ENCODE measurements at regions not wholly inside any gene's neighbourhood (a gene's known extent, or its start where the extent isn't known, plus 50 kb on each side); places are given as distances from the start of the nearest gene placed in this dataset.

DNA sequence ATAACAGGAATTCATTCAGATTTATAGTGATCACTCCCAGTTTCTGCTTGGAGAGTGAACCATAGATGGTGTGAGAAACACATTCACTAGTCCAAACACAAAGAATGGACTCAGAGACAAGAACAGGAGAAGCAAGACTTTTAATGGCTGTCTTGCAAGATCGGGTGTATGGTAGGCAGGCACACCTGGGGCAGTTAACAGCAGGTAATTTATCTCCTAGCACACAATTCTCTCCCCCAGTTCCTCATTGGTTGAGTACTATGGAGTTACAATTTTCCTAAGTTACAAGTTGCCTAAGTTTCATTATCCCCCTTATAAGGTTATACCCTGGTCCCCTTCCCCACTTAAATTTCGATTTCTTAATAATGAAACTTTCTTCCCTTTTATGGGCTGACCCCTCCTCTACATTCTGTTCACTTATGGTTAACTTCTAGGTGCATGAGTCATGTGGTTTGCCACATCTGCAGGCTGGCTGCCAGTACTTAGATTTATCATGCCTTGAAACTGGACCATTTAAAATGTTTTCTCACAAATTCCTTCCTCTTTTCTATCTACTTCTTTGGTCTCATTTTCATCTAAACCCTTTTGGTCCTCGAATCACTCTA lies 623.3 kb downstream of the HINT1 start:
- H3K79me2 ChIP-seq (ENCODE audit: insufficient read depth), result no peaks in the 10 kb centered on the region
- peak overlapping the region in 1 of 2 experiments; percentile 28; a peak in 1 of 4 replicates for H3K27ac ChIP-seq (ENCODE audit: low read depth in 2 of 2, low read length in 1 of 2)
- WGBS (ENCODE audit: low lambda C conversion rate), result 1% methylated on average over 3 of the region's 3 CpGs
- no peak overlapping the region for H3K9ac ChIP-seq
- H3K4me2 ChIP-seq, result peak overlapping the region; percentile 23; the same call in 1 of the 2 replicates
- no peak overlapping the region for H3K4me3 ChIP-seq (ENCODE audit: low read depth in 2 of 2, low read length in 1 of 2)
- ChIA-PET CTCF (no interaction called here), POLR2A (no interaction called here)
- no peaks in the 10 kb centered on the region; a peak in 1 of 4 replicates for H3K4me1 ChIP-seq (ENCODE audit: control insufficient read depth in 1 of 2, insufficient read depth in 2 of 2, low read depth in 1 of 2, low read length in 1 of 2)
- no peaks in the 10 kb centered on the region for H3K9me2 ChIP-seq
- H2AFZ ChIP-seq (ENCODE audit: low read depth), result no peak overlapping the region
- TF ChIP-seq NFIC (IDR thresholded peaks at IDR 0.05; ENCODE audit: borderline replicate concordance) (peak; percentile 72), EP300 (IDR thresholded peaks at IDR 0.05; ENCODE audit: borderline replicate concordance in 1 of 2, low read depth in 1 of 2, low read length in 1 of 2) (peak in 1 of 2 experiments; percentile 32; a peak in 1 of 4 replicates), TAF1 (IDR thresholded peaks at IDR 0.05; ENCODE audit: borderline replicate concordance, low read depth, low read length) (no peak), FOSL2 (IDR thresholded peaks at IDR 0.05; ENCODE audit: borderline replicate concordance, low read depth) (peak; percentile 63; the same call in 1 of the 2 replicates), TCF12 (IDR thresholded peaks at IDR 0.05) (peak; percentile 64), MEF2A (IDR thresholded peaks at IDR 0.05; ENCODE audit: borderline replicate concordance, low read depth) (no peak), TEAD4 (IDR thresholded peaks at IDR 0.05; ENCODE audit: borderline replicate concordance, insufficient read depth) (0 out of 2 replicates have a peak, but pooled peaks have one; percentile 12), JUND (IDR thresholded peaks at IDR 0.05) (peak; percentile 67), ELF1 (IDR thresholded peaks at IDR 0.05) (no peak), GATA2 (CRISPR knock-in tag; IDR thresholded peaks at IDR 0.05) (no peak), NRF1 (IDR thresholded peaks at IDR 0.05; ENCODE audit: low read depth, low read length) (no peak)
- TF ChIP-seq, protein P1, sequence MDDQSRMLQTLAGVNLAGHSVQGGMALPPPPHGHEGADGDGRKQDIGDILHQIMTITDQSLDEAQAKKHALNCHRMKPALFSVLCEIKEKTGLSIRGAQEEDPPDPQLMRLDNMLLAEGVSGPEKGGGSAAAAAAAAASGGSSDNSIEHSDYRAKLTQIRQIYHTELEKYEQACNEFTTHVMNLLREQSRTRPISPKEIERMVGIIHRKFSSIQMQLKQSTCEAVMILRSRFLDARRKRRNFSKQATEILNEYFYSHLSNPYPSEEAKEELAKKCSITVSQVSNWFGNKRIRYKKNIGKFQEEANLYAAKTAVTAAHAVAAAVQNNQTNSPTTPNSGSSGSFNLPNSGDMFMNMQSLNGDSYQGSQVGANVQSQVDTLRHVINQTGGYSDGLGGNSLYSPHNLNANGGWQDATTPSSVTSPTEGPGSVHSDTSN (IDR thresholded peaks at IDR 0.05), result peak; percentile 78
- TF ChIP-seq, protein P2, sequence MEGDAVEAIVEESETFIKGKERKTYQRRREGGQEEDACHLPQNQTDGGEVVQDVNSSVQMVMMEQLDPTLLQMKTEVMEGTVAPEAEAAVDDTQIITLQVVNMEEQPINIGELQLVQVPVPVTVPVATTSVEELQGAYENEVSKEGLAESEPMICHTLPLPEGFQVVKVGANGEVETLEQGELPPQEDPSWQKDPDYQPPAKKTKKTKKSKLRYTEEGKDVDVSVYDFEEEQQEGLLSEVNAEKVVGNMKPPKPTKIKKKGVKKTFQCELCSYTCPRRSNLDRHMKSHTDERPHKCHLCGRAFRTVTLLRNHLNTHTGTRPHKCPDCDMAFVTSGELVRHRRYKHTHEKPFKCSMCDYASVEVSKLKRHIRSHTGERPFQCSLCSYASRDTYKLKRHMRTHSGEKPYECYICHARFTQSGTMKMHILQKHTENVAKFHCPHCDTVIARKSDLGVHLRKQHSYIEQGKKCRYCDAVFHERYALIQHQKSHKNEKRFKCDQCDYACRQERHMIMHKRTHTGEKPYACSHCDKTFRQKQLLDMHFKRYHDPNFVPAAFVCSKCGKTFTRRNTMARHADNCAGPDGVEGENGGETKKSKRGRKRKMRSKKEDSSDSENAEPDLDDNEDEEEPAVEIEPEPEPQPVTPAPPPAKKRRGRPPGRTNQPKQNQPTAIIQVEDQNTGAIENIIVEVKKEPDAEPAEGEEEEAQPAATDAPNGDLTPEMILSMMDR (IDR thresholded peaks at IDR 0.05), result no peak
- TF ChIP-seq, protein P3, sequence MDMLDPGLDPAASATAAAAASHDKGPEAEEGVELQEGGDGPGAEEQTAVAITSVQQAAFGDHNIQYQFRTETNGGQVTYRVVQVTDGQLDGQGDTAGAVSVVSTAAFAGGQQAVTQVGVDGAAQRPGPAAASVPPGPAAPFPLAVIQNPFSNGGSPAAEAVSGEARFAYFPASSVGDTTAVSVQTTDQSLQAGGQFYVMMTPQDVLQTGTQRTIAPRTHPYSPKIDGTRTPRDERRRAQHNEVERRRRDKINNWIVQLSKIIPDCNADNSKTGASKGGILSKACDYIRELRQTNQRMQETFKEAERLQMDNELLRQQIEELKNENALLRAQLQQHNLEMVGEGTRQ (IDR thresholded peaks at IDR 0.05; ENCODE audit: borderline replicate concordance, low read depth, low read length), result no peak
- H3F3A ChIP-seq (replicated peaks; ENCODE audit: insufficient read depth), result no peaks in the 10 kb centered on the region
- no peak for DNase-seq
- H3K36me3 ChIP-seq (replicated peaks in 1 of 2; ENCODE audit: control insufficient read depth in 1 of 2, insufficient read depth in 2 of 2, low read length in 1 of 2), result no peaks in the 10 kb centered on the region
- no peaks in the 10 kb centered on the region for H4K20me1 ChIP-seq (ENCODE audit: insufficient read depth)
- H3K27me3 ChIP-seq (ENCODE audit: insufficient read depth), result peaks cover 11% of the 10 kb centered on the region
- no peaks in the 10 kb centered on the region for H3K9me3 ChIP-seq

DNA sequence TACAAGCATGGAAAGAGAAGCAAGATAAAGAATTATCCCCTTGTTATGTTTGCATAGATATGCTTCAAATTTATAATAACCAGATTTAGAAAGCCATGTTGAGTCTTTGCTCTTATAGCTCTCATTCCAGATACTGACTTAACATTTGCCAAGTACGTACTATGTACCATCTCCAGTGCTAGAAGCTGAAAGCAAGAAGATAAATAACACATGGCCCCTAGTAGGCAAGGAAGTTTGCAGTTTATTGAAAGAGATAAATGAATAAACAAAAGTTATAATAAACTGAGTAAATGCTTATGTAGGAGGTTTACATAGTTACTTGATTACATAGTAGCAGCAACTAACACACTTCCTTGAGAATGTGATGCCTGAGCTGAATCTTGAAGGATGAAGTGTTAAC lies 628.4 kb downstream of the HINT1 start:
- H3K4me1 ChIP-seq (ENCODE audit: control insufficient read depth in 1 of 2, insufficient read depth in 2 of 2, low read depth in 1 of 2, low read length in 1 of 2), result no peaks in the 10 kb centered on the region
- H3F3A ChIP-seq (replicated peaks; ENCODE audit: insufficient read depth), result no peaks in the 10 kb centered on the region
- no peak overlapping the region for H3K27ac ChIP-seq (ENCODE audit: low read depth in 2 of 2, low read length in 1 of 2)
- no peak overlapping the region for H3K4me3 ChIP-seq (ENCODE audit: low read depth in 2 of 2, low read length in 1 of 2)
- ChIA-PET POLR2A (no interaction called here), CTCF (no interaction called here)
- no peaks in the 10 kb centered on the region for H3K9me2 ChIP-seq
- TF ChIP-seq NFIC (IDR thresholded peaks at IDR 0.05; ENCODE audit: borderline replicate concordance), result no peak
- no peak for TF ChIP-seq TEAD4 (IDR thresholded peaks at IDR 0.05; ENCODE audit: borderline replicate concordance, insufficient read depth)
- TF ChIP-seq JUND (IDR thresholded peaks at IDR 0.05), result no peak
- TF ChIP-seq MEF2A (IDR thresholded peaks at IDR 0.05; ENCODE audit: borderline replicate concordance, low read depth), result no peak
- TF ChIP-seq, protein P4, sequence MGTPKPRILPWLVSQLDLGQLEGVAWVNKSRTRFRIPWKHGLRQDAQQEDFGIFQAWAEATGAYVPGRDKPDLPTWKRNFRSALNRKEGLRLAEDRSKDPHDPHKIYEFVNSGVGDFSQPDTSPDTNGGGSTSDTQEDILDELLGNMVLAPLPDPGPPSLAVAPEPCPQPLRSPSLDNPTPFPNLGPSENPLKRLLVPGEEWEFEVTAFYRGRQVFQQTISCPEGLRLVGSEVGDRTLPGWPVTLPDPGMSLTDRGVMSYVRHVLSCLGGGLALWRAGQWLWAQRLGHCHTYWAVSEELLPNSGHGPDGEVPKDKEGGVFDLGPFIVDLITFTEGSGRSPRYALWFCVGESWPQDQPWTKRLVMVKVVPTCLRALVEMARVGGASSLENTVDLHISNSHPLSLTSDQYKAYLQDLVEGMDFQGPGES (IDR thresholded peaks at IDR 0.05; ENCODE audit: low read depth, low read length), result no peak
- TF ChIP-seq SMC3 (IDR thresholded peaks at IDR 0.05; ENCODE audit: low read depth, low read length), result no peak
- no peak for TF ChIP-seq GATA2 (CRISPR knock-in tag; IDR thresholded peaks at IDR 0.05)
- H3K9ac ChIP-seq, result no peak overlapping the region
- peaks cover 11% of the 10 kb centered on the region for H3K27me3 ChIP-seq (ENCODE audit: insufficient read depth)
- H3K9me3 ChIP-seq, result no peaks in the 10 kb centered on the region
- no peaks in the 10 kb centered on the region for H3K79me2 ChIP-seq (ENCODE audit: insufficient read depth)
- H4K20me1 ChIP-seq (ENCODE audit: insufficient read depth), result no peaks in the 10 kb centered on the region
- H3K36me3 ChIP-seq (replicated peaks in 1 of 2; ENCODE audit: control insufficient read depth in 1 of 2, insufficient read depth in 2 of 2, low read length in 1 of 2), result no peaks in the 10 kb centered on the region
- no peak for DNase-seq
- no peak overlapping the region for H2AFZ ChIP-seq (ENCODE audit: low read depth)
- no peak overlapping the region for H3K4me2 ChIP-seq
- 8% methylated on average over 1 of the region's 1 CpG for WGBS (ENCODE audit: low lambda C conversion rate)
